ENCODE measurements at regions not wholly inside any gene's neighbourhood (a gene's known extent, or its start where the extent isn't known, plus 50 kb on each side); places are given as distances from the start of the nearest gene placed in this dataset.

DNA sequence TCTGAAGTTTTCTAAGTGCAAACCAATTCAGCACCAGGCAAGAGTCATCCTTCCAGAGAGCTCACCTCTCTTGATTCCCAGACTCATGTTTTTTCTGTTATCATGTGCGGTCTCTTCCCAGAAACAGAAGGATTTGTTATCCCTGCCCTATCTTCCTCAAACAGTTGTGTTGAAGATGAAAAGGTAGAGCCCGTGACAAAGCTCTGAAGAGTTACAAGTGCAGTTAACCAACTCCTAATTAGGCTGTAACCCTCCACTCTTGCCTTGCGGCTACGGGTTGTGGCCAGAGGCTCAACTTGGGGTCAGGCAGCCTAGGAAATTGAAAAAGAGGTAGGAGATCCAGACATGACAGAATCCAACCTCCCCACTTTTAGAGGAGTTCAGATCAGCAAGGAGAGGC is 76.2 kb upstream of the CADM1 start:
- TF ChIP-seq, protein P1, sequence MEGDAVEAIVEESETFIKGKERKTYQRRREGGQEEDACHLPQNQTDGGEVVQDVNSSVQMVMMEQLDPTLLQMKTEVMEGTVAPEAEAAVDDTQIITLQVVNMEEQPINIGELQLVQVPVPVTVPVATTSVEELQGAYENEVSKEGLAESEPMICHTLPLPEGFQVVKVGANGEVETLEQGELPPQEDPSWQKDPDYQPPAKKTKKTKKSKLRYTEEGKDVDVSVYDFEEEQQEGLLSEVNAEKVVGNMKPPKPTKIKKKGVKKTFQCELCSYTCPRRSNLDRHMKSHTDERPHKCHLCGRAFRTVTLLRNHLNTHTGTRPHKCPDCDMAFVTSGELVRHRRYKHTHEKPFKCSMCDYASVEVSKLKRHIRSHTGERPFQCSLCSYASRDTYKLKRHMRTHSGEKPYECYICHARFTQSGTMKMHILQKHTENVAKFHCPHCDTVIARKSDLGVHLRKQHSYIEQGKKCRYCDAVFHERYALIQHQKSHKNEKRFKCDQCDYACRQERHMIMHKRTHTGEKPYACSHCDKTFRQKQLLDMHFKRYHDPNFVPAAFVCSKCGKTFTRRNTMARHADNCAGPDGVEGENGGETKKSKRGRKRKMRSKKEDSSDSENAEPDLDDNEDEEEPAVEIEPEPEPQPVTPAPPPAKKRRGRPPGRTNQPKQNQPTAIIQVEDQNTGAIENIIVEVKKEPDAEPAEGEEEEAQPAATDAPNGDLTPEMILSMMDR (IDR thresholded peaks at IDR 0.05) = no peak
- Histone ChIP-seq H3K9me3 (no peaks in the 10 kb centered on the region), H3K36me3 (ENCODE audit: low read depth) (no peaks in the 10 kb centered on the region), H3K4me1 (ENCODE audit: low read depth) (peaks cover 11% of the 10 kb centered on the region), H3K4me3 (no peak overlapping the region)
- intact Hi-C loops (cut with DNase I, micrococcal nuclease) = no loop called here
- ATAC-seq (no peak), DNase-seq (no peak)

DNA sequence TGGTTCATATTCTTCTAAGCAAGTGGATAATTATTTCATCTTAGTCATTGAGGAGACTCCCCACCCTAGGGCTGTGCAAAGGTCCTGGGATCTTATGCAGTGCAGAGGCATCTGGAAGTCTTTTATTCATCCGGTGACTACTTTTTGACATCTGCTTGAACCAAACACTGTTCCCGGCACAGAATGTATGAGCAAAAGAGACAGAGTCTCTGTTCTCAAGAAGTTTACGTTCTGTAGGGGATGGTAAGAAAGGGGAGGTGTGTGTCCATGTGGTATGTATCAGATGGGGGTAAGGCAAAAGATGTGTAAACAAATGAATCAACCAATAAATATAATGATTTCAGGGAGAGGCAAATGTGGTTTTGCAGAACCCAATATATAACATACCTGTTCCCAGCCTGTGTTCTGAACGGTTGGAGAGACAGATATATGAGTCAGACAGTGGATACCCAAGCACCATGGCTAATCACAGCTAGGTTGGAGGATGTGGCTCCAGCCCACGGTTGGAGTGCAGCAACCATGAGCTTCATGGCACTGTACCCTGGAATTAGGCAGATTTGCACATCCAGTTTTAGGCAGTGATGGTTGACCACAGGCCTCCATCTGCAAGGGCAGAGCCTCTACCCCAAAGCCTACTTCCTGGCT is 75.1 kb upstream of the CADM1 start:
- Histone ChIP-seq H3K4me3 (no peak overlapping the region), H3K4me1 (ENCODE audit: low read depth) (peaks cover 11% of the 10 kb centered on the region), H3K36me3 (ENCODE audit: low read depth) (no peaks in the 10 kb centered on the region), H3K9me3 (no peaks in the 10 kb centered on the region)
- ATAC-seq = no peak
- intact Hi-C loops (cut with DNase I, micrococcal nuclease) = no loop called here
- no peak for DNase-seq
- TF ChIP-seq, protein P1 (IDR thresholded peaks at IDR 0.05) = no peak

DNA sequence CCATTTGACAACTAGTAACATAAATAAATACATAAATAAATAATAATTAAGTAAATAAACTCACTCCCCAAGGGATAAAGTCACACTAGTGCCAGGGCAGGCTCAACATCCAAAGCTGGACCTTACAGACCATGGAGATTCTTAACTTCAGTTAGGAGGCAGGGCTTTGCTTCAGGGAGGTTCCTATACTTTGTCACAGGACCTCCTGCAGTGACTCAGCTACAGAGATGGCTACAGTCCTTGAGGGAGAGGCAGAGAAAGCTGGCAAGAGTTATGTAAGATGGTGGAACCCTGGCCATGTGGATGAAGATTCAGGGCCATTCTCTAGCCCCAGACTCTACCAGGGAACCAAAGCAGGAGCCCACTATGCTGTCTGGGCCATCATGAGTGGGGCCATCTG is 74.1 kb upstream of the CADM1 start:
- H3K4me1 ChIP-seq (ENCODE audit: low read depth) = peaks cover 11% of the 10 kb centered on the region
- TF ChIP-seq, protein P1 (IDR thresholded peaks at IDR 0.05) = no peak
- H3K36me3 ChIP-seq (ENCODE audit: low read depth) = no peaks in the 10 kb centered on the region
- no peak for DNase-seq
- intact Hi-C loops (cut with DNase I, micrococcal nuclease) = no loop called here
- H3K9me3 ChIP-seq = no peaks in the 10 kb centered on the region
- ATAC-seq = no peak
- H3K4me3 ChIP-seq = no peak overlapping the region

DNA sequence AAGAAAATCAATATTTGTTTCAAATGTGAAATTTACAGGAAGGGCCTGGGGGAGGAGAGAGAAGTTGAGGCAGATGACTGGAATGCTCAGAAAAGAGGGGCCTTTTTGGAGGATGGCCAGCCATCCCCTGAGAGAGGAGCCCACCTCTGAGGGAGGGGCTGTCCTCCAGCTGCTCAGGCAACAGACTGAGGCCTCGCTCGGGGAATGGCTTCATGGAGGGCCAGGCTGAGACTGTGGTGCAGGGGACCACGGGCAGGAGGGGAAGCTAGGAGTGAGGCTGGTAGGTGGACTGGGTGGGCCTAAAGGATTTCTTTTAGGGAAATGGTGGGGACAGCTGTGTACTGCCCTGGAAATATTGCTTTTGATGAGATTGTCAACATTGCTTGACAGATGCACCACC is 73.5 kb upstream of the CADM1 start:
- no peak for ATAC-seq
- no peaks in the 10 kb centered on the region for H3K9me3 ChIP-seq
- no peak overlapping the region for H3K4me3 ChIP-seq
- H3K36me3 ChIP-seq (ENCODE audit: low read depth) = no peaks in the 10 kb centered on the region
- TF ChIP-seq, protein P1 (IDR thresholded peaks at IDR 0.05) = no peak
- intact Hi-C loops (cut with DNase I, micrococcal nuclease) = no loop called here
- DNase-seq = no peak
- peaks cover 11% of the 10 kb centered on the region for H3K4me1 ChIP-seq (ENCODE audit: low read depth)

DNA sequence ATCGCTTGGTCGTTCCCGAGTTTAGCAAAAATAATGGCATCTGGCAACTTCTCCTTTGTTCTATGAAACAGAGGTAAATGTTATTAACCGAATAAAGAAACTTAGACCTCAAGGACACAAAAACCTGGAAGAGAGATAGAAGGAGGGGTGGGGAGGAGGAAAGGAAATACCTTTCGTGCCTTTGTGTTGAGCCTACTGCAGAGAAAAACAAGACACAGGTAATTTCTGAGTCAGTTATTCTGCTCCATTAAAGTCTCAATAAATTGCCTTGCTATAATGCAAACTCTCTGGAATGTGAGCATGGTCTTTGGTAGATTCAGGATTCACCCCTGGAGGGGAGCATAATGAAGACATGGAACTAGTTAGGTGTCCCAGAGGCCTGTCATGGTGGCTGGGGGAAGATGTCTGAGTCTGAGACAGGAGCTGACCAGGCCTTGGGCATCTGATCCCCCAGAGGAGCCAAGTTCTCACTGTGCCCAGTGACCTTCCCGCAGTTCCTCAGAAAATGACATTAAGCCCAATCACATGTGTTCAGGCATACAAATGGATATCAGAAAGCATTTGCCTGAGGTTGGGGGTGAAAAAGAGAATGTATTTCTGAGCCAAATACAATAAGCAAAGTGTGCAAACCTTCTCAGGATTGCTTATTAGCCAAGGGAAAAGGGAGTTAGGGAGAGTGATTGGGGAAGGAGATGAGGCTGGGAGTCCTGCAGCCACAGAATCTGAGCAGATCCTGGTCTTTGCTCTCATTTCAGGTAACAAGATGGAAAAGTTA is 72.6 kb upstream of the CADM1 start:
- Histone ChIP-seq H3K9me3 (no peaks in the 10 kb centered on the region), H3K4me3 (no peak overlapping the region), H3K36me3 (ENCODE audit: low read depth) (no peaks in the 10 kb centered on the region), H3K4me1 (ENCODE audit: low read depth) (peaks cover 4% of the 10 kb centered on the region)
- TF ChIP-seq, protein P1 (IDR thresholded peaks at IDR 0.05) = no peak
- ATAC-seq (no peak), DNase-seq (no peak)
- intact Hi-C loops (cut with DNase I, micrococcal nuclease) = no loop called here
